ENCODE measurements at regions not wholly inside any gene's neighbourhood (a gene's known extent, or its start where the extent isn't known, plus 50 kb on each side); places are given as distances from the start of the nearest gene placed in this dataset.
"Not testable (repeated sequence)": the region's sequence is repeated elsewhere in the genome, so short reads cannot be mapped to it uniquely, and the experiment has no call there.

GRCh38 chr2:111584950-111585349 lies 299.0 kb downstream of the ANAPC1 start:
- not testable (repeated sequence) for H3K36me3 ChIP-seq (replicated peaks; ENCODE audit: low read depth, low read length); H3K4me2 ChIP-seq (ENCODE audit: low read length); H3K4me1 ChIP-seq (ENCODE audit: low read length); H3K9me3 ChIP-seq (ENCODE audit: insufficient read depth, low read length); H2AFZ ChIP-seq (ENCODE audit: low read depth, low read length); H4K20me1 ChIP-seq (ENCODE audit: insufficient read depth, low read length); H3K27me3 ChIP-seq (ENCODE audit: low read depth, low read length); H3K27ac ChIP-seq (ENCODE audit: low read length); H3K4me3 ChIP-seq (ENCODE audit: low read length); H3K9ac ChIP-seq (ENCODE audit: low read length); H3K79me2 ChIP-seq (ENCODE audit: low read length)

DNA sequence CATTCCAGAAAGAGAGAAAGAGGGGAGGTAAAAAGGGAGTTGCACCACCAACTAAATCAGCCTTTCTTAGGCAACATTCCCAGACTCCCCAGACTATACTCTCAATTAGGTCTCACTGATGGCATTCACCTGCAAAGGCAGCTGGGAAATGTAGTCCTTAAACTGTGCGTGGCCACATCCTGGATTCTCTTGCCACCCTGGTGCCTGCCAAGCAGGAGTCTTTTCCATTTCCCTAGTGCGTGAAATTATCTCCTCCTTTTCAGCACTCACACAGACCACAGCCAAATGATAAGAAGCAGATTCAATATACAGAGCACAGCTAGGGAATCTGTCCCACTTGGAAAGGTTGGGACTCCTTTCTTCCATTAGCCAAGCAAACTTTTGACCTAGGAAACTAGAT lies 298.0 kb downstream of the ANAPC1 start:
- H4K20me1 ChIP-seq (ENCODE audit: insufficient read depth, low read length); H3K9ac ChIP-seq (ENCODE audit: low read length); H3K36me3 ChIP-seq (replicated peaks; ENCODE audit: low read depth, low read length); H3K27me3 ChIP-seq (ENCODE audit: low read depth, low read length); H3K4me3 ChIP-seq (ENCODE audit: low read length); H3K4me1 ChIP-seq (ENCODE audit: low read length); H3K4me2 ChIP-seq (ENCODE audit: low read length); H3K9me3 ChIP-seq (ENCODE audit: insufficient read depth, low read length); H2AFZ ChIP-seq (ENCODE audit: low read depth, low read length); H3K79me2 ChIP-seq (ENCODE audit: low read length); H3K27ac ChIP-seq (ENCODE audit: low read length): not testable (repeated sequence)

DNA sequence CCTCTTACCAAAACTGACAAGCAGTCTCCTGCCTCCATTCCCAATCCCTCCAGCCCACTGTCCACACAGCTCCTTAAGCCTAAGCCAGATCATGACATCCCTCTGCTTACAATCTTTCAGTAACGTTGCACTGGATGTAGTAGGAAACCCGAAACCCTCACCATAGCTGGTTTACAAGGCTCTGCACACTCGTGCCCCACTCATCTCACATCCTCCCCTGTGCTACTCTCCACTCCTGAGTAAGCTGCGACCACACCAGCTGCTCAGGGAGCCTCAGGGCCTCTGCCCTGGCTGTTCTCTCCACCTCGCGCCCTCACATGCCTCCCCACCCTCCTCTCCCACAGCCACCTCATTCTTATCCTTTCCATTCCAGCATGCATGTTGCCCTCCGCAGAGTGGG lies 288.9 kb downstream of the ANAPC1 start:
- H3K9ac ChIP-seq (ENCODE audit: low read length); H3K4me3 ChIP-seq (ENCODE audit: low read length); H2AFZ ChIP-seq (ENCODE audit: low read depth, low read length); H3K79me2 ChIP-seq (ENCODE audit: low read length); H3K4me2 ChIP-seq (ENCODE audit: low read length); H3K9me3 ChIP-seq (ENCODE audit: insufficient read depth, low read length); H3K27me3 ChIP-seq (ENCODE audit: low read depth, low read length); H3K4me1 ChIP-seq (ENCODE audit: low read length); H3K27ac ChIP-seq (ENCODE audit: low read length); H3K36me3 ChIP-seq (replicated peaks; ENCODE audit: low read depth, low read length); H4K20me1 ChIP-seq (ENCODE audit: insufficient read depth, low read length): not testable (repeated sequence)

DNA sequence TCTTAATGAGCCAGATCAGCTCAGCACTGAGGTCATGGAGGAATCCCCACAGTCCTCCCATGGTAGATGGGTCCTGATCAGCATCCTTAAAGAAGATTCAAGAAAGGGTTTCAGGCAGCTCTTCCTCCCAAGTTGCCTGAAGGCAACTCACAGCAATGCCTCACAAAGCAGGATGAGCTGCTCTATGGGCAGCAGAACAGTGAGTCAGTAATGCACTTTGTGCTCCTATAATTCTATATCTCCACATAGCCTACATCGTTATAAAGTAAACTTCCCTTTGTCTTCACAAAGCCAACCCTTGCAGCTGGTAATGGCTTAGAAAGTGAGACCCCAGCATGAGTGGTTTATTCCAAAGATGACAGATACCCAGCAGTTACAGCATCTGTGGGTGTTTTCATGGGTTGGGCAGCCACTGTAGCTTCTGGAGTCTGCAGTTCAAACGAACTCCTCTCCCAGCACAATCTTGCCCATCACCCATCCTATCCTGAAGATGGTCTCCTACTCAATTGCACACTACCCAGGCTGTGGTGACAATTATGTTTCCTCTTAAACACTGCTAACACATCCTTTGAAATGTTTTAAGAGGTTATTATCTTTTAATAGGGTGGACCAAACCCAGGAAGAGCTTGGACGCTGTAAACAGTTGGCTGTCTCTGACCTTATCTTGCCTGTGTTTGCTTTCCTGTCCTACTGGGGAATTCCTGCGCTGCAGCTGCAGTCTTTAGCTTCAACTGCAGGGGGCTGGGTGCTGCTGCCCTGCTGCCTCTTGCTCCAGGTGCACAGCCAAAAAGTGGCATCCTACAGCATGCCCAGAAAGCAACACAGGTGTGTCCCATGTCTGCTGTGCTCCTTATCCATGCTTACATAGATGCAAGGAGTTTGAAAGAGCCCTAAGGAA lies 286.9 kb downstream of the ANAPC1 start:
- H3K27ac ChIP-seq (ENCODE audit: low read length); H3K4me2 ChIP-seq (ENCODE audit: low read length); H3K36me3 ChIP-seq (replicated peaks; ENCODE audit: low read depth, low read length); H3K9ac ChIP-seq (ENCODE audit: low read length); H3K79me2 ChIP-seq (ENCODE audit: low read length); H2AFZ ChIP-seq (ENCODE audit: low read depth, low read length); H3K4me3 ChIP-seq (ENCODE audit: low read length); H3K4me1 ChIP-seq (ENCODE audit: low read length); H3K27me3 ChIP-seq (ENCODE audit: low read depth, low read length); H3K9me3 ChIP-seq (ENCODE audit: insufficient read depth, low read length); H4K20me1 ChIP-seq (ENCODE audit: insufficient read depth, low read length): not testable (repeated sequence)

DNA sequence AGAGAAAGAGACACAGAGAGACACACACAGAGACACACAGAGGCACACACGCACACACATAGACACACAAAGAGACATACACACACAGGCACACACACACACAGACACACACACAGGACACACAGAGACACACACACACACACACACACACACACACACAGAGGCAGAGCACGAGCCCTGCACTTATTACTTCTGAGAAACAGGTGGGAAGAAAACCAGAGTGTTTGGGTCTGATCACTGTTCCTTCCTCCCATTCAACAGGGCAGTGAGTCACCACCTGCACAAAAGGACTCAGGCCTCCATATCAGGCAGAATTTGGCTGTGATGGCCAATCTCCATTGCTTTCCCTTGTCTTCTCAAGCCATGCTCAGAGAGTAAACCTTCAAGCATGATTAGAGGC lies 285.0 kb downstream of the ANAPC1 start:
- not testable (repeated sequence) for H2AFZ ChIP-seq (ENCODE audit: low read depth, low read length); H4K20me1 ChIP-seq (ENCODE audit: insufficient read depth, low read length); H3K27ac ChIP-seq (ENCODE audit: low read length); H3K4me1 ChIP-seq (ENCODE audit: low read length); H3K4me3 ChIP-seq (ENCODE audit: low read length); H3K27me3 ChIP-seq (ENCODE audit: low read depth, low read length); H3K36me3 ChIP-seq (replicated peaks; ENCODE audit: low read depth, low read length); H3K9me3 ChIP-seq (ENCODE audit: insufficient read depth, low read length); H3K79me2 ChIP-seq (ENCODE audit: low read length); H3K4me2 ChIP-seq (ENCODE audit: low read length); H3K9ac ChIP-seq (ENCODE audit: low read length)

DNA sequence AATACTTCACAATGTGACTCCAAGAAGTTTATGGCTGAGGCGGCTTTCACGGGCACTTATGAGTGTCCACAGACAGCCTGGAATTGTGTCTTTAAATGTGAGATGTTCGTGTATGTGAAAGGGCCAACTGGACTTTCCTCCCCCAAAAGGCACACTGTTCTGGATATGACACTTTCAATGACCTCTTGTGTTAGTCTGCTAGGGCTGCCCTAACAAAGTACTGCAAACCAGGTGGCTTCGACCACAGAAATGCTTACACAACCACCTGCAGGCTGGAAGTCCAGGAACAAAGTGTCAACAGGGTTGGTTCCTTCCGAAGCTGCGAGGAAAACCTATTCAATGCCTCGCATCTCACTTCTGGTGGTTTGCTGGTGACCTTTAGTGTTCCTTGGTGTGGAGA lies 281.7 kb downstream of the ANAPC1 start:
- not testable (repeated sequence) for H3K27ac ChIP-seq (ENCODE audit: low read length); H3K36me3 ChIP-seq (replicated peaks; ENCODE audit: low read depth, low read length); H3K4me3 ChIP-seq (ENCODE audit: low read length); H2AFZ ChIP-seq (ENCODE audit: low read depth, low read length); H3K79me2 ChIP-seq (ENCODE audit: low read length); H3K9me3 ChIP-seq (ENCODE audit: insufficient read depth, low read length); H3K27me3 ChIP-seq (ENCODE audit: low read depth, low read length); H4K20me1 ChIP-seq (ENCODE audit: insufficient read depth, low read length); H3K4me1 ChIP-seq (ENCODE audit: low read length); H3K4me2 ChIP-seq (ENCODE audit: low read length); H3K9ac ChIP-seq (ENCODE audit: low read length)

GRCh38 chr2:111605798-111606197 lies 278.2 kb downstream of the ANAPC1 start:
- H3K27me3 ChIP-seq (ENCODE audit: low read depth, low read length); H3K9me3 ChIP-seq (ENCODE audit: insufficient read depth, low read length); H3K4me3 ChIP-seq (ENCODE audit: low read length); H4K20me1 ChIP-seq (ENCODE audit: insufficient read depth, low read length); H3K9ac ChIP-seq (ENCODE audit: low read length); H3K27ac ChIP-seq (ENCODE audit: low read length); H2AFZ ChIP-seq (ENCODE audit: low read depth, low read length); H3K36me3 ChIP-seq (replicated peaks; ENCODE audit: low read depth, low read length); H3K4me1 ChIP-seq (ENCODE audit: low read length); H3K79me2 ChIP-seq (ENCODE audit: low read length): not testable (repeated sequence)
- H3K4me2 ChIP-seq (ENCODE audit: low read length) = peak overlapping the region; percentile 28; the same call in 1 of the 2 replicates

- not testable (repeated sequence) for H3K4me2 ChIP-seq (ENCODE audit: low read length); H3K27ac ChIP-seq (ENCODE audit: low read length); H4K20me1 ChIP-seq (ENCODE audit: insufficient read depth, low read length); H3K27me3 ChIP-seq (ENCODE audit: low read depth, low read length); H3K9ac ChIP-seq (ENCODE audit: low read length); H2AFZ ChIP-seq (ENCODE audit: low read depth, low read length); H3K36me3 ChIP-seq (replicated peaks; ENCODE audit: low read depth, low read length); H3K4me1 ChIP-seq (ENCODE audit: low read length); H3K79me2 ChIP-seq (ENCODE audit: low read length); H3K4me3 ChIP-seq (ENCODE audit: low read length); H3K9me3 ChIP-seq (ENCODE audit: insufficient read depth, low read length)
Measured at GRCh38 chr2:111606632-111607031, 277.4 kb downstream of the ANAPC1 start.

DNA sequence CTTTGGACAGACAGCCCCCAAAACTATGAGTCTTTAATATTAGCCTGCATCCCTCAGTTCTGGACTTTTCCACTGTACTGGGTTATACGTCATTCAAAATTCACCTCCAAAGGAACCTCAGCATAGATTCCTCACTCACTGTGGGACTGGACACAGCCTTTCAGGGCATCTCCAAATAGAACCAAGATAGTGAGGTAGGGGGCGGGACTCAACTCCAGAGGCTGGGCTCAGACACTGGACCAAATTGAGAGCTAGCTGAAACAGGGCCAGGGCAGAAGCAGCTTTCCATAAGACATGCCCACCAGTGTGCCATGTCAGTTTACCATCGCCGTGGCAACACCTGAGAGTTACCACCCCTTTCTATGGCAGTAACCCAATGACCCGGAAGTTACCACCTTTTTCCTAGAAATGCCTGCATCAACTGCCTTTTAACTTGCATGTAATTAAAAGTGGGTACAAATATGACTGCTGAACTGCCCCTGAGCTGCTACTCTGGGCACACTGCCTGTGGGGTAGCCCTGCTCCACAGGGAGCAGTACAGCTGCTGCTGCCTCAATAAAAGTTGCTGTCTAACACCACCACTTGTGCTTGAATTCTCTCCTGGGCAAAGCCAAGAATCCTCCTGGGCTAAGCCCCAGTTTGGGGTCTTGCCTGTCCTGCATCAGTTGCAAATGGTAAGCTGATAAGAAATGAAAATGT lies 274.7 kb downstream of the ANAPC1 start:
- not testable (repeated sequence) for H2AFZ ChIP-seq (ENCODE audit: low read depth, low read length); H3K4me2 ChIP-seq (ENCODE audit: low read length); H4K20me1 ChIP-seq (ENCODE audit: insufficient read depth, low read length); H3K27me3 ChIP-seq (ENCODE audit: low read depth, low read length); H3K4me3 ChIP-seq (ENCODE audit: low read length); H3K36me3 ChIP-seq (replicated peaks; ENCODE audit: low read depth, low read length); H3K9me3 ChIP-seq (ENCODE audit: insufficient read depth, low read length); H3K4me1 ChIP-seq (ENCODE audit: low read length); H3K27ac ChIP-seq (ENCODE audit: low read length); H3K9ac ChIP-seq (ENCODE audit: low read length); H3K79me2 ChIP-seq (ENCODE audit: low read length)

Data from OCI-LY3 (cell line).